Spinal cord (tissue), 9 donors: ENCODE measurements at regions not wholly inside any gene's neighbourhood (a gene's known extent, or its start where the extent isn't known, plus 50 kb on each side); places are given as distances from the start of the nearest gene placed in this dataset.
"Not testable (repeated sequence)": the region's sequence is repeated elsewhere in the genome, so short reads cannot be mapped to it uniquely, and the experiment has no call there.

ENCODE experiments used
- DNase-seq, 6 donors: peaks; one replicate each; pipeline versions ENCODE4 v3.0.0 to v3.0.0-alpha.2; 2013 to 2015; ENCODE audit warnings: low spot score in 6 of 6, low read depth in 4 of 6
- H3K27ac ChIP-seq: one replicate; pipeline ENCODE4 v1.5.1; 2013; ENCODE audit warnings: low read depth, low read length, control low read depth
- H3K27me3 ChIP-seq: one replicate; pipeline ENCODE4 v1.6.1; 2013; ENCODE audit warnings: low read length; ENCODE audit not compliant: control insufficient read depth, insufficient read depth
- H3K36me3 ChIP-seq: one replicate; pipeline ENCODE4 v1.6.1; 2013; ENCODE audit warnings: low read length; ENCODE audit not compliant: control insufficient read depth, insufficient read depth
- H3K4me1 ChIP-seq: one replicate; pipeline ENCODE4 v1.6.1; 2013; ENCODE audit warnings: low read length; ENCODE audit not compliant: control insufficient read depth, insufficient read depth
- H3K4me3 ChIP-seq: one replicate; pipeline ENCODE4 v1.5.1; 2013; ENCODE audit warnings: low read depth, low read length, control low read depth
- H3K9me3 ChIP-seq: one replicate; pipeline ENCODE4 v1.6.1; 2013; ENCODE audit warnings: low read length; ENCODE audit not compliant: control insufficient read depth, insufficient read depth
- WGBS: methylation state at CpG from one replicate; pipeline ENCODE4 v1.1.5; 2013; ENCODE audit warnings: missing lambda C conversion rate; ENCODE audit not compliant: insufficient coverage; 5-methylcytosine and 5-hydroxymethylcytosine counted together
- donor health status: healthy.

- Histone ChIP-seq H3K27me3 (no peaks in the 10 kb centered on the region), H3K4me1 (no peaks in the 10 kb centered on the region), H3K27ac (no peak overlapping the region), H3K36me3 (no peaks in the 10 kb centered on the region), H3K4me3 (no peak overlapping the region), H3K9me3 (no peaks in the 10 kb centered on the region)
- no CpG with 5 or more reads among the region's 1 CpG for WGBS
- DNase-seq: no peak
These were observed 511.0 kb upstream of the TLE4 start for GRCh38 chr9:79060766-79061165.

GRCh38 chr9:79061752-79062616, 509.8 kb upstream of the TLE4 start:
- Histone ChIP-seq H3K27ac (no peak overlapping the region), H3K4me3 (no peak overlapping the region), H3K27me3 (no peaks in the 10 kb centered on the region), H3K9me3 (no peaks in the 10 kb centered on the region), H3K4me1 (no peaks in the 10 kb centered on the region), H3K36me3 (no peaks in the 10 kb centered on the region)
- peak in 5 of 6 donors; percentile 4 to 34 (median 18) for DNase-seq
- 57% methylated on average over 2 of the region's 7 CpGs for WGBS

- Histone ChIP-seq H3K9me3 (no peaks in the 10 kb centered on the region), H3K4me3 (no peak overlapping the region), H3K36me3 (no peaks in the 10 kb centered on the region), H3K27me3 (no peaks in the 10 kb centered on the region), H3K27ac (no peak overlapping the region), H3K4me1 (no peaks in the 10 kb centered on the region)
- DNase-seq: no peak
- WGBS: 98% methylated on average over 2 of the region's 3 CpGs
These were observed 498.6 kb upstream of the TLE4 start for GRCh38 chr9:79073201-79073600.

GRCh38 chr9:79080536-79080935, 491.2 kb upstream of the TLE4 start:
- no peak overlapping the region for H3K27ac ChIP-seq
- no peaks in the 10 kb centered on the region for H3K9me3 ChIP-seq
- H3K27me3 ChIP-seq: no peaks in the 10 kb centered on the region
- no peak overlapping the region for H3K4me3 ChIP-seq
- WGBS: 40% methylated on average over 1 of the region's 2 CpGs
- no peaks in the 10 kb centered on the region for H3K4me1 ChIP-seq
- no peak for DNase-seq
- no peaks in the 10 kb centered on the region for H3K36me3 ChIP-seq

GRCh38 chr9:79083621-79084020, 488.1 kb upstream of the TLE4 start:
- H3K9me3 ChIP-seq: no peaks in the 10 kb centered on the region
- H3K27me3 ChIP-seq: no peaks in the 10 kb centered on the region
- no peak overlapping the region for H3K4me3 ChIP-seq
- no peak overlapping the region for H3K27ac ChIP-seq
- no peaks in the 10 kb centered on the region for H3K36me3 ChIP-seq
- DNase-seq: no peak
- 95% methylated on average over 3 of the region's 3 CpGs for WGBS
- no peaks in the 10 kb centered on the region for H3K4me1 ChIP-seq

GRCh38 chr9:79087133-79087532, 484.6 kb upstream of the TLE4 start:
- no peaks in the 10 kb centered on the region for H3K36me3 ChIP-seq
- no CpG with 5 or more reads among the region's 2 CpGs for WGBS

GRCh38 chr9:79089054-79089560, 482.7 kb upstream of the TLE4 start:
- no peaks in the 10 kb centered on the region for H3K36me3 ChIP-seq
- no peak for DNase-seq

More at GRCh38 chr9:79087133-79087532, 484.6 kb upstream of the TLE4 start:
- Histone ChIP-seq H3K4me3 (no peak overlapping the region), H3K9me3 (no peaks in the 10 kb centered on the region), H3K27ac (no peak overlapping the region), H3K4me1 (no peaks in the 10 kb centered on the region), H3K27me3 (no peaks in the 10 kb centered on the region)
- DNase-seq: no peak

GRCh38 chr9:79089851-79090250, 481.9 kb upstream of the TLE4 start:
- not testable (repeated sequence) for H3K27me3 ChIP-seq, H3K27ac ChIP-seq, H3K4me1 ChIP-seq, DNase-seq, H3K36me3 ChIP-seq, H3K4me3 ChIP-seq, H3K9me3 ChIP-seq
- no CpG with 5 or more reads among the region's 2 CpGs for WGBS

More at GRCh38 chr9:79089054-79089560, 482.7 kb upstream of the TLE4 start:
- H3K9me3 ChIP-seq: no peaks in the 10 kb centered on the region
- H3K4me1 ChIP-seq: no peaks in the 10 kb centered on the region
- H3K27ac ChIP-seq: no peak overlapping the region
- H3K4me3 ChIP-seq: no peak overlapping the region
- no peaks in the 10 kb centered on the region for H3K27me3 ChIP-seq

GRCh38 chr9:79103257-79103656, 468.5 kb upstream of the TLE4 start:
- not testable (repeated sequence) for H3K4me3 ChIP-seq, H3K4me1 ChIP-seq, H3K36me3 ChIP-seq, DNase-seq, H3K27ac ChIP-seq, H3K27me3 ChIP-seq, H3K9me3 ChIP-seq
- WGBS: 93% methylated on average over 6 of the region's 17 CpGs

- H3K27me3 ChIP-seq: no peaks in the 10 kb centered on the region
- no peak overlapping the region for H3K27ac ChIP-seq
- no peak for DNase-seq
- WGBS: no CpG with 5 or more reads among the region's 1 CpG
- H3K9me3 ChIP-seq: peaks cover 3% of the 10 kb centered on the region
- no peak overlapping the region for H3K4me3 ChIP-seq
- H3K36me3 ChIP-seq: no peaks in the 10 kb centered on the region
- no peaks in the 10 kb centered on the region for H3K4me1 ChIP-seq
These were observed 467.5 kb upstream of the TLE4 start for GRCh38 chr9:79104216-79104615.
